Stomach smooth muscle (tissue), 2 donors: ENCODE measurements at regions not wholly inside any gene's neighbourhood (a gene's known extent, or its start where the extent isn't known, plus 50 kb on each side); places are given as distances from the start of the nearest gene placed in this dataset.

Experiments used
- H3K27ac ChIP-seq: one replicate; pipeline ENCODE4 v1.7.0; 2013; ENCODE audit warnings: mild to moderate bottlenecking, low read length, inconsistent platforms
- H3K27me3 ChIP-seq, 2 donors: one replicate each; pipeline ENCODE4 v1.7.0; 2013; ENCODE audit warnings: low read length in 2 of 2; ENCODE audit not compliant: insufficient read depth in 2 of 2, control insufficient read depth in 1 of 2
- H3K36me3 ChIP-seq, 2 donors: one replicate each; pipeline ENCODE4 v1.7.0; 2013; ENCODE audit warnings: low read length in 2 of 2; ENCODE audit not compliant: control insufficient read depth in 2 of 2, insufficient read depth in 2 of 2
- H3K4me1 ChIP-seq: one replicate; pipeline ENCODE4 v1.7.0; 2013; ENCODE audit warnings: low read length; ENCODE audit not compliant: control insufficient read depth, insufficient read depth
- H3K4me3 ChIP-seq, 2 donors: one replicate each; pipeline ENCODE4 v1.7.0; 2013; ENCODE audit warnings: low read length in 2 of 2
- H3K9ac ChIP-seq, 2 donors: one replicate each; pipeline ENCODE4 v1.7.0; 2013; ENCODE audit warnings: low read length in 2 of 2, mild to moderate bottlenecking in 1 of 2
- H3K9me3 ChIP-seq, 2 donors: one replicate each; pipeline ENCODE4 v1.7.0; 2013; ENCODE audit warnings: low read length in 2 of 2; ENCODE audit not compliant: control insufficient read depth in 2 of 2
- donor health status: healthy.
- donor health status: Pancreatic carcinoma.

GRCh38 chr11:15374418-15374817 is 259.7 kb downstream of the INSC start:
- Histone ChIP-seq H3K27ac (no peak overlapping the region), H3K9ac (no peak overlapping the region)

GRCh38 chr11:15378941-15379340 is 264.2 kb downstream of the INSC start:
- Histone ChIP-seq H3K27me3 (no peaks in the 10 kb centered on the region), H3K4me1 (no peaks in the 10 kb centered on the region), H3K36me3 (no peaks in the 10 kb centered on the region), H3K9me3 (no peaks in the 10 kb centered on the region), H3K27ac (no peak overlapping the region), H3K9ac (no peak overlapping the region), H3K4me3 (no peak overlapping the region)

More at GRCh38 chr11:15374418-15374817, 259.7 kb downstream of the INSC start:
- no peaks in the 10 kb centered on the region for H3K4me1 ChIP-seq
- H3K9me3 ChIP-seq, result no peaks in the 10 kb centered on the region
- no peak overlapping the region for H3K4me3 ChIP-seq
- no peaks in the 10 kb centered on the region for H3K27me3 ChIP-seq
- no peaks in the 10 kb centered on the region for H3K36me3 ChIP-seq

GRCh38 chr11:15379483-15379882 is 264.8 kb downstream of the INSC start:
- no peaks in the 10 kb centered on the region for H3K4me1 ChIP-seq
- no peaks in the 10 kb centered on the region for H3K9me3 ChIP-seq
- H3K36me3 ChIP-seq, result no peaks in the 10 kb centered on the region
- H3K27ac ChIP-seq, result no peak overlapping the region
- H3K9ac ChIP-seq, result no peak overlapping the region
- H3K4me3 ChIP-seq, result no peak overlapping the region
- H3K27me3 ChIP-seq, result no peaks in the 10 kb centered on the region

- Histone ChIP-seq H3K4me1 (no peaks in the 10 kb centered on the region), H3K9me3 (peaks cover 0 to 6% of the 10 kb centered on the region in 2 donors), H3K4me3 (no peak overlapping the region), H3K9ac (no peak overlapping the region), H3K27ac (no peak overlapping the region), H3K36me3 (no peaks in the 10 kb centered on the region), H3K27me3 (no peaks in the 10 kb centered on the region)
Measured at GRCh38 chr11:15390857-15391256, 276.1 kb downstream of the INSC start.

GRCh38 chr11:15396778-15397177 is 282.1 kb downstream of the INSC start:
- Histone ChIP-seq H3K36me3 (no peaks in the 10 kb centered on the region), H3K4me3 (no peak overlapping the region), H3K9ac (no peak overlapping the region), H3K27me3 (no peaks in the 10 kb centered on the region), H3K27ac (no peak overlapping the region), H3K9me3 (peaks cover 0 to 3% of the 10 kb centered on the region in 2 donors), H3K4me1 (no peaks in the 10 kb centered on the region)

GRCh38 chr11:15406851-15407351 is 292.2 kb downstream of the INSC start:
- no peaks in the 10 kb centered on the region for H3K27me3 ChIP-seq
- H3K9ac ChIP-seq, result no peak overlapping the region
- no peak overlapping the region for H3K27ac ChIP-seq
- H3K9me3 ChIP-seq, result peaks cover 0 to 2% of the 10 kb centered on the region in 2 donors
- H3K36me3 ChIP-seq, result no peaks in the 10 kb centered on the region
- H3K4me3 ChIP-seq, result no peak overlapping the region
- no peaks in the 10 kb centered on the region for H3K4me1 ChIP-seq

- H3K9ac ChIP-seq, result no peak overlapping the region
- no peaks in the 10 kb centered on the region for H3K4me1 ChIP-seq
- H3K9me3 ChIP-seq, result peaks cover 3 to 4% of the 10 kb centered on the region in 2 donors
- H3K4me3 ChIP-seq, result no peak overlapping the region
- no peaks in the 10 kb centered on the region for H3K27me3 ChIP-seq
- H3K36me3 ChIP-seq, result no peaks in the 10 kb centered on the region
- H3K27ac ChIP-seq, result no peak overlapping the region
Measured at GRCh38 chr11:15412054-15412453, 297.3 kb downstream of the INSC start.

GRCh38 chr11:15418921-15419320 is 304.2 kb downstream of the INSC start:
- H3K27me3 ChIP-seq, result no peaks in the 10 kb centered on the region

GRCh38 chr11:15419696-15420095 is 305.0 kb downstream of the INSC start:
- H3K27me3 ChIP-seq, result no peaks in the 10 kb centered on the region
- H3K4me3 ChIP-seq, result no peak overlapping the region
- H3K36me3 ChIP-seq, result no peaks in the 10 kb centered on the region
- H3K4me1 ChIP-seq, result no peaks in the 10 kb centered on the region
- H3K9me3 ChIP-seq, result peaks cover 0 to 2% of the 10 kb centered on the region in 2 donors
- no peak overlapping the region for H3K27ac ChIP-seq
- no peak overlapping the region for H3K9ac ChIP-seq

More at GRCh38 chr11:15418921-15419320, 304.2 kb downstream of the INSC start:
- no peak overlapping the region for H3K4me3 ChIP-seq
- no peak overlapping the region for H3K27ac ChIP-seq
- no peak overlapping the region for H3K9ac ChIP-seq
- peaks cover under 1 to 2% of the 10 kb centered on the region in 2 donors for H3K9me3 ChIP-seq
- H3K36me3 ChIP-seq, result no peaks in the 10 kb centered on the region
- no peaks in the 10 kb centered on the region for H3K4me1 ChIP-seq

GRCh38 chr11:15430381-15430780 is 315.7 kb downstream of the INSC start:
- Histone ChIP-seq H3K36me3 (no peaks in the 10 kb centered on the region), H3K27me3 (no peaks in the 10 kb centered on the region), H3K9ac (no peak overlapping the region), H3K4me1 (no peaks in the 10 kb centered on the region), H3K27ac (no peak overlapping the region), H3K4me3 (no peak overlapping the region), H3K9me3 (no peaks in the 10 kb centered on the region)

GRCh38 chr11:15434529-15434928 is 319.8 kb downstream of the INSC start:
- no peak overlapping the region for H3K4me3 ChIP-seq
- H3K4me1 ChIP-seq, result no peaks in the 10 kb centered on the region
- H3K36me3 ChIP-seq, result no peaks in the 10 kb centered on the region
- peaks cover 0 to 3% of the 10 kb centered on the region in 2 donors for H3K27me3 ChIP-seq
- H3K9me3 ChIP-seq, result no peaks in the 10 kb centered on the region
- H3K27ac ChIP-seq, result no peak overlapping the region
- no peak overlapping the region for H3K9ac ChIP-seq
